ENCODE measurements at regions not wholly inside any gene's neighbourhood (a gene's known extent, or its start where the extent isn't known, plus 50 kb on each side); places are given as distances from the start of the nearest gene placed in this dataset.
"Not testable (repeated sequence)": the region's sequence is repeated elsewhere in the genome, so short reads cannot be mapped to it uniquely, and the experiment has no call there.

DNA sequence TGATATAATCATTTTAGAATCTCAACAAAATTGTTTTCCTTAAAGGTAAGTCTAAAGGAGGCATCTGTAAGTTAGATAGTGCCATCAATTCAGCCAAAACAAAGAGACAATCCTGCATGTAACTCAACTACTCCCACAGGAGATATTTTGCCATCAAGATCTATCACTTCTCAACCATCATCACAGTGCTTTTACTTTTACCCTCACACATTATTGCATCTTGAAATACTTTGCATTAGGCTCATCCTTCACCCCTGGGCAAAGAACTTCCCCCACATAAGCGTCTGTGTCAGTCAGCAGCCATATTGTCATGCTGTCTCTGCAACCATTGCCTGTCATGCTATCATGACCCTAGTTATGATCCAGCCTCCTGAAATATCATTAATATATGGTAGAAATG, 54.9 kb upstream of the NLGN1 start:
- DNase-seq (ENCODE audit: low read depth in 3 of 3, low spot score in 2 of 3) = no peak

DNA sequence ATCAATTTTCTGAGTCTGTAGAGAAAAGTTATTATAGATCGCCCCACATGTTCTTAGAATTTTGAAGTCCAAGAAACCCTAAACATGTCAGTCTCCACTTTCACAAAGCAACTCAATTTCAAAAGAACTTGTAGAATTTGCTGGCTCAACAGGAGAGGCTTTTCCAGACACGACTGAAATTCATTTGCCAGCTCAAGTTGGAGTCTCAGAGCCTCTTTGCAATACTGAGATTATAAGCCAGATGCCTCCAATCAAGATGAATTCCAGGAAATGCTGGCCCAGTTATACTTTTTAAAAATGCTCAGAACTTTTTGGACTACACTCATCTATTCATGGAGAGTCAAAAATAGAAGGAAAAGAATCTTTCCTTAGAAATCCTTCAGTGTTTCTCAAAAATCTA, 56.9 kb upstream of the NLGN1 start:
- DNase-seq (ENCODE audit: low read depth in 3 of 3, low spot score in 2 of 3) = no peak

DNA sequence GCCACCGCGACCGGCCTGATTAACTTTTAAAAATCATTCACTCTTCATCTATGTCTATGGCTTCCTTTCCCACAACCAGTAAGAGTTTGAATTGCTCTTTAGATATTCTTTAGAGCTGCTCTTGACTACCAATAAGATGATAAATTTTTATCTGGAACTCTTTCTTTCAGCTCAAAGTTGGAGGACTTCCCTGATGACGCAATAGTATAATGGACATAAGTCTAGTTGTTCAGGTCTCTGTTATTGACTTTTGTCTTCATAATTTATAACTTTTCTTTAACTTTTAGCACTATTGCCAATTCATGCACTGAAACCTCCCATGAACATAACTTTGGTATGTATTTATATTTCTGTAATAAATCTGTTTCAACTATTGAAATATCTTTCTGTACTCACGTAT, 61.3 kb upstream of the NLGN1 start:
- DNase-seq (ENCODE audit: low read depth in 3 of 3, low spot score in 2 of 3) = no peak

- DNase-seq (ENCODE audit: low read depth in 3 of 3, low spot score in 2 of 3) = no peak
Observed at GRCh38 chr3:173306110-173306509, 91.4 kb upstream of the NLGN1 start.

DNA sequence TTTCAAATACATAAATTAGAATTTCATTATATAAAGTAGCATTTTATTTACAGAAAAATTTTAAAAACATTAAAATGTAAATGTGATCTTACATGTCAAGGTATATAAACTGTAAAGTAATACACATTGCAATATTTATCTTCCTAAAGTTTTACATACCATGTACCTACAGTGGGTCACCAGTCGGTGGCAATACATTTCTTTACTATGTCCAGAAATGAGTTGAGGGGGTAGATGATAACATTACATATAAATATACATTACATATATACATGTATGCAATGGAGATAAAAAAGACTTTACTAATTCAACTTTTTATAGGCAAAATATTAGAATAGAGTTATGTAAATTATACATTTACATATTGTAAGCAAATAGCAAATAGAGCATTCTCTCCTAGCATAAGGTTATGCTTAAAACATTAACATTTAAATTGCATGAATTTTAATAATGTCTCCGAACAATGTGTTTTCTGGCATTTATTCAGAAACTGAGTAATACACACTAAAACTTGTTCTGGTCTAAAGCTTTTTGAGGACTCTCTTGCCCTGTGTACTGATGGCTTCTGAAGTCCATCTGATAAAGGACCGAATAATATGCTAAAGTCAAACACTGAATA, 93.3 kb upstream of the NLGN1 start:
- DNase-seq (ENCODE audit: low read depth in 3 of 3, low spot score in 2 of 3) = no peak

DNA sequence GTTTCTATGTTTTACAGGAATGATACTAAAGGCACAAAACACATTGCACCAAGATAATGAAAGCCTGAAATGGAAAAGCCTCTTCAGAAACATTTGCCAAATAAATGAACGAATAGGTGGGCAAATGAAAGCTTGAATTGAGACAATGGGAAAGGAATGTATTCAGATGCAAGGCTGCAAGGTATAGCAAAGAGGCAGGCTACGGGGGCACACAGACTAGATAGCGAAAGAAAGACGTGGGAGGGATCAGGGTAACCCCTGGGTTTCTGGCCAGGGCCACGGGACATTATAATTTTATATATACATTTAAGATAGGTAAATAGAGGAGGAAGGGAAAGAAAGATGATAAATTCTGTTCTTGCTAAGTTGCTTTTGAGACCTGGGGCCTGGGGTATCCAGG, 95.9 kb upstream of the NLGN1 start:
- DNase-seq (ENCODE audit: low read depth in 3 of 3, low spot score in 2 of 3) = no peak

DNA sequence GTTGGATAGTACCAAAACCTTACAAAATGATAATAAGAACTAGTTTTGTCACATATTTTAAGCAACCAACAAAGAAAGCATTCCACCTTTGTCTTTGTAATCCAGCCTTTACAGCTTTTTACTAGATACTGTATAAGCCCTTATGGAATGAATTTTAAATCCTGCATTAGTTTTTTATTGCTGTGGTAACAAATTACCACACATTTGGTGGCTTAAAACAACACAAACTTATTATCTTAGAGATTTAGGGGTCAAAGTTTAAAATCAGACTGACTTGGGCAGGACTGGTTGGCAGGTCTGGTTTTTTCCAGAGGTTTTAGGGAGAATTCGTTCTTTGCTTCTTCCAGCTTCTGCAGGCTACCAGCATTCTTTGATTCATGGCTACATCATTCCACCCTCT, 108.5 kb upstream of the NLGN1 start:
- DNase-seq (ENCODE audit: low read depth in 3 of 3, low spot score in 2 of 3) = no peak

DNA sequence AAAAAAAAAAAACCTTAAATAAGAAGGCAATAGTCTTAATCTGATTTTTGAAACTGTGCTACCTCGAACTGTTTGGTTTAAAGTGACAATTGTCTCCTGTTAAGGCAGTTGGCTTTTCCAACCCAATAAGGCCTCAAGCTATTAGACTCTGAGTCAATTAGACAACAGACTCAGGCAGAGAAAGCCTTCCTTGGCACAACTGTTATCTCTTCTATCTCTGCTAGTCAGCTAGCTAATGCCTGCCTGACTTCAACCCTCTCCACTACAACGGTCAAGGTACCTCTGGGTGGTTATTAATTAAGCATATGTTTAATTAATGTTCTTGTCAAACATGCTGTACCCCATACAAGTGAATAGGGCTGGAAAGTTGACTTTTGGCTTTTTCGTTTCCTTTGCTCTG, 110.2 kb upstream of the NLGN1 start:
- no peak for DNase-seq (ENCODE audit: low read depth in 3 of 3, low spot score in 2 of 3)

- not testable (repeated sequence) for DNase-seq (ENCODE audit: low read depth in 3 of 3, low spot score in 2 of 3)
Observed at GRCh38 chr3:173286507-173286906, 111.0 kb upstream of the NLGN1 start.

- no peak for DNase-seq (ENCODE audit: low read depth in 3 of 3, low spot score in 2 of 3)
Observed at GRCh38 chr3:173284301-173284700, 113.2 kb upstream of the NLGN1 start.

GRCh38 chr3:173275740-173276139, 121.8 kb upstream of the NLGN1 start:
- DNase-seq (ENCODE audit: low read depth in 3 of 3, low spot score in 2 of 3) = no peak

DNA sequence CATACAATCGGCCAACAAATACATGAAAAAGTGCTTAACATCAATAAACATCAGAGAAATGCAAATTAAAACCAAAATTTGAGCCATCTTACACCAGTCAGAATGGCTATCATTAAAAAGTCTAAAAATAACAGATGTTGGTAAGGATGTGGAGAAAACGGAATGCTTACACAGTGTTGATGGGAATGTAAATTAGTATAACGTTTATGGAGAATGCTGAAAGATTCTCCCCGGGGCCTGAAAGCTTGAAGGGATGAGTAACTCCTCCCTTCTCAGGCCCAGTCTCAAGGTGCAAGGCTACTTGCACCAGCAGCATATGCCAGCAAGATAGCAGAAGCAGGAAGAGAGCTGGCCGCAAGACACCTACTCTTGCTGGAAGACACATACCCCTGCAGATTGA, 123.7 kb upstream of the NLGN1 start:
- DNase-seq (ENCODE audit: low read depth in 3 of 3, low spot score in 2 of 3) = no peak

- no peak for DNase-seq (ENCODE audit: low read depth in 3 of 3, low spot score in 2 of 3)
Observed at GRCh38 chr3:173268781-173269180, 127.7 kb upstream of the SPATA16 start.

DNA sequence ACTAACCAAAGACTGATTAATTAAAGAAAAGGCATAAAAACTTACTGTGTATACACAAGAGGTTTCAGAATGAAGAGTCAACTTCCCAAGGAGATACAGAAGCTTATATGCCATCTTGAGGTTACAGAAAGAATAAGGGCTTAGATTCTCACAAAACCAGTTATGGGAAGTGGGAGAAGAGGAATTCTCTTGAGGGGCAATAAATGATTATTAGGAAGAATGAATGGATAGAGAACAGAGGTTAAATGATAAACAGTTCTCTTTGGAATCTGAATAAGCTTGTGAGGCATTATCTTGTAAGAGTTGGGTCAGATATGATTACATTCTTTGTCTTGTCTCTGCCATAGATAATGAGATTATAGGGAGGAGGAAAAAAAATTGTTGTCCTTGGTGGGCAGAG, 126.7 kb upstream of the SPATA16 start:
- DNase-seq (ENCODE audit: low read depth in 3 of 3, low spot score in 2 of 3) = no peak

- DNase-seq (ENCODE audit: low read depth in 3 of 3, low spot score in 2 of 3) = no peak
Observed at GRCh38 chr3:173266441-173266840, 125.4 kb upstream of the SPATA16 start.

DNA sequence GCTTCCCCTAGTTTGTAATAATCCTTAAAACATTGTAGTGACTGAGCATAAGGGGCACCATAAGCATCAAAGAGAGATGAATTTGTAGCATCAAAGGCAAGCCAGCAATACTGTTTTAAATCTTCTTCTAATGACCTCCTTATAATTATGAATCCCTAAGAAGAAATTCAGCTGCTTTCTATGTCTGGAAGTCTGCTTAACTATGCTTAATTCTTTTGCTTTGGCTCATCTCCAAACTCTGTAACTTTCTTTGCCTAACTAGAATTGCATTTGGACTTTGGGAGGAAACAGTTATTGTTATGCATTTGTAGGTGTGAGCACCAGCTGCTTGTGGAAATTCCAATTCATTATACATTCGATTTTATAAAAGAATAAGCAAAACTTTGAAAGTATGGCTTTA, 117.7 kb upstream of the SPATA16 start:
- peak in 1 of 3 donors; percentile 3 for DNase-seq (ENCODE audit: low read depth in 3 of 3, low spot score in 2 of 3)

DNA sequence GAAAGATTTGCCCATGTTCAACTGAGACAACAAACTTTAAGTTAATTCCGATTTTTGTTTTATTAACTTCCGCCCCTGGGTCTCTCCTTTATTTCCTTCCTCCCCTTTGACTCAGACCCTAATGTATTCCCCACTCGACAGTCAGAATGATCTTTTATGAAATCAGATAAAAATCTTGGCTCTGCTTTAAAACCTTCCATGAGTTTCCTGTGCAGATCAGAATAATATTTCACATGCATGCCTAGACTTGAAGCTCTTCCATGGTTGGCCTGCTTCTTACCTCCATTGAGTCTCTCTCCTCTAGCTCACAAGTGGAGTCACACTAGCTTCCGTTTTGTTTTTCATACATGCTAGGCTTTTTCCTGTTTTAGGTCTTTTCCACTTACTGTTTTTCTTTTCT, 116.8 kb upstream of the SPATA16 start:
- DNase-seq (ENCODE audit: low read depth in 3 of 3, low spot score in 2 of 3) = no peak

- DNase-seq (ENCODE audit: low read depth in 3 of 3, low spot score in 2 of 3) = no peak
Observed at GRCh38 chr3:173255555-173255954, 114.5 kb upstream of the SPATA16 start.

DNA sequence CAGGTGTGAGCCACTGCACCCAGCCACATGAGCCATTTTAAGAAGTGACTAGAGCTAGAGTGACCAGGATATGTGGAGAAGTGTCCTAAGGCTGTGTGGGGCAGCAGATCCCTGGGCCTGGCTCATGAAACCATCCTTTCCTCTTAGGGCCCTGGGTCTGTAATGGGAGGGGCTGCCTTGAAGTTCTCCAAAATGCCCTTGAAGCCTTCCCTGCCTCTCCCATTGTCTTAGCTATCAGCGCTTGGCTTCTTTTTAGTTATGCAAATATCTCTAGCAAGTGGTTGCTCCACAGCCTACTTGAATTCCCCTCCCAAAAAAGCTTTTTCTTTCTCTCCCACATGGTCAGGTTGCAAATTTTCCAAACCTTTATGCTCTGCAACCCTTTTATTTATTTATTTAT, 112.4 kb upstream of the SPATA16 start:
- DNase-seq (ENCODE audit: low read depth in 3 of 3, low spot score in 2 of 3) = no peak

DNA sequence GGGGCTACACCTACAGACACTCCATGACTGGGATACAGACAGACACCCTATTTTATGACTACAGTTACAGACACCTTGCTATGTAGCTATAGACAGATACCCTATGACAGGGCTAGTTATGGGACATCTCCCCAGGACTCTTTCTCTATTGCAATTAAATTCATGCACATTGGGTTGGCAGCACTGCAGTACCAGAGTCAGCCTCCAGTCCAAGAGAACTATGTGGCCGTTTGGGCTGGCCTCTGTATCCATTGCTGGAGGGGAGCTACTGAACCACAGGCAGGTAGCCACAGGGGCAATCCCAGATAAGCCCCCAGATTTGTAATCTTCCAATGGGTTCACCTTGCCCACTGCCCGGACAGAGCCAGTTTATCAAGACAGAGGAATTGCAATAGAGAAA, 108.4 kb upstream of the SPATA16 start:
- no peak for DNase-seq (ENCODE audit: low read depth in 3 of 3, low spot score in 2 of 3)

- DNase-seq (ENCODE audit: low read depth in 3 of 3, low spot score in 2 of 3) = no peak
Observed at GRCh38 chr3:173241727-173242126, 100.7 kb upstream of the SPATA16 start.

DNA sequence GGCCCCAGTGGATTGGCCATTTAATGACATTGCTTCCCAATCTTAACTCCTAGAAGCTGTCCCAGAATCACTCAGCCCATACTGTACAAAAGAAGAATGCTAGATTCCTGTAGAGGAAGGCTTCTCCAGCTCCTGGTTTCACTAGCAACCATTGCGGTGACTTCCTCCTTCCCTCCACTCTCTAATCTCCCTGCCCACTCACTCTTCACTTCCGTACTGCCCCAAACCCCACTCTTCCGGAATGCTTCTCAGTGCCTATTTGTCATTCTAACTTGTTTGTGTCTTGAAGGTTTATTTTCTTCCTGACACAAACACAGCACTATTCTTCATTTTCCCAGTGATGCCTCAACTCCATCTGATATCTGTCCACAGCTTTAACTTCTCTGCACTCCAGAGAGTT, 97.1 kb upstream of the SPATA16 start:
- DNase-seq (ENCODE audit: low read depth in 3 of 3, low spot score in 2 of 3) = no peak

DNA sequence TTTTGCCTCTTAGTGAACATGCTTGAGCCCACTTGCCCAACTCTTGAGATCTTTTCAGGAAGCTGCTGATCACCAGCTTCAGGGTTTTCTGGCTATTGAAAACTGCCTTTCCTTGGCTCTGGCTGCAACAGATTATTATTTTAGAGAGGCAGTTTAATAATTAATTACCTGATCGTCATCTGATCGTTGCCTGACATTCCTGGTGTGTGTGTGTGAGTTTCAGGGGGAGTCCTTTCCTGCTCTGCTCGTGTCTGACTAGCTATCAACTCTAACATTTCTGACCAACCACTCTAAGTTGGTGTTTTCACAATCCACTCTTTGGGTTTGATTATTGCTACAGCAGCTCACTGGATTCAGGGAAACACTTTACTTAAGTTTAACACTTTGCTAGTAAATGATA, 84.3 kb upstream of the SPATA16 start:
- DNase-seq (ENCODE audit: low read depth in 3 of 3, low spot score in 2 of 3) = no peak

Measured in right renal cortex interstitium (tissue), 3 donors.